ENCODE measurements at regions not wholly inside any gene's neighbourhood (a gene's known extent, or its start where the extent isn't known, plus 50 kb on each side); places are given as distances from the start of the nearest gene placed in this dataset.

DNA sequence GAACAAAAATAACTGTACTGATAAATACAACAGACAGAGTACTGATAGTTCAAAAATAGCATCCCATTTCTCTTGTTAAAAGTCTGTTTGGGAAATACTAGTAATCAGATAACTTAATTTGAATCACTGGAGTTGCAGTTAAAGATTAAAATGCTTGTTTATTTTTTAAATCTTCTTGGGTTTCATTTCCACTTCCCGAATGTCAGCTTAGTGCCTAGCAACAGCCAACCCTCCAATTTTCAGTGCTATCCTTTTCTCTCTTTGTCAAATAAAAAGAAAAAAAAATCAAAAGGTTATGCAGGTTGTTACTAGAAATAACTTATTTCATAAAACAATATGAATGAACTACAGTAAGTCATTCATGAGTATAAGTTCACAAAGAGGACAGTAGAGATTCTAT lies 257.7 kb upstream of the STXBP5 start:
- TF ChIP-seq, protein P1, sequence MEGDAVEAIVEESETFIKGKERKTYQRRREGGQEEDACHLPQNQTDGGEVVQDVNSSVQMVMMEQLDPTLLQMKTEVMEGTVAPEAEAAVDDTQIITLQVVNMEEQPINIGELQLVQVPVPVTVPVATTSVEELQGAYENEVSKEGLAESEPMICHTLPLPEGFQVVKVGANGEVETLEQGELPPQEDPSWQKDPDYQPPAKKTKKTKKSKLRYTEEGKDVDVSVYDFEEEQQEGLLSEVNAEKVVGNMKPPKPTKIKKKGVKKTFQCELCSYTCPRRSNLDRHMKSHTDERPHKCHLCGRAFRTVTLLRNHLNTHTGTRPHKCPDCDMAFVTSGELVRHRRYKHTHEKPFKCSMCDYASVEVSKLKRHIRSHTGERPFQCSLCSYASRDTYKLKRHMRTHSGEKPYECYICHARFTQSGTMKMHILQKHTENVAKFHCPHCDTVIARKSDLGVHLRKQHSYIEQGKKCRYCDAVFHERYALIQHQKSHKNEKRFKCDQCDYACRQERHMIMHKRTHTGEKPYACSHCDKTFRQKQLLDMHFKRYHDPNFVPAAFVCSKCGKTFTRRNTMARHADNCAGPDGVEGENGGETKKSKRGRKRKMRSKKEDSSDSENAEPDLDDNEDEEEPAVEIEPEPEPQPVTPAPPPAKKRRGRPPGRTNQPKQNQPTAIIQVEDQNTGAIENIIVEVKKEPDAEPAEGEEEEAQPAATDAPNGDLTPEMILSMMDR (IDR thresholded peaks at IDR 0.05), result no peak
- TF ChIP-seq POLR2A (IDR thresholded peaks at IDR 0.05), result no peak
- TF ChIP-seq EP300 (IDR thresholded peaks at IDR 0.05), result no peak

All from ovary (tissue), 3 donors.